Endothelial cell of umbilical vein (primary cell): ENCODE measurements at regions not wholly inside any gene's neighbourhood (a gene's known extent, or its start where the extent isn't known, plus 50 kb on each side); places are given as distances from the start of the nearest gene placed in this dataset.

Experiments
- BruUV-seq: library from RNA; stranded (reverse); fragments of 400-500 nt; replicated peaks from 2 replicates; lab custom pipeline; 2021; lab: Mats Ljungman, UMichigan
- CTCF ChIA-PET: fragments of 300-600, 350-600 bp; sonication (Branson Sonifier 250); formaldehyde crosslinking; loops from one replicate; lab custom pipeline; 2021; ENCODE audit warnings: antibody characterized with exemption, inconsistent platforms; lab: Charles Lee
- POLR2A ChIA-PET: fragments of 300-600, 350-600 bp; sonication (Branson Sonifier 250); formaldehyde crosslinking; loops from one replicate; lab custom pipeline; 2021; ENCODE audit warnings: antibody characterized with exemption, inconsistent platforms; lab: Charles Lee
- DNase-seq: peaks from one replicate; pipeline ENCODE4 v3.0.0-alpha.2; 2011; ENCODE audit warnings: low read depth, low spot score
- FAIRE-seq: peaks from 2 replicates; lab custom pipeline; 2011; peaks lifted over from hg19 to GRCh38; lab: Jason Lieb, UNC
- H2AFZ ChIP-seq: 2 replicates; pipeline ENCODE4 v1.6.0; 2012; ENCODE audit warnings: low read depth, low read length, control low read depth, inconsistent platforms
- H3K27ac ChIP-seq: 2 replicates; pipeline ENCODE4 v1.5.1; 2011; ENCODE audit warnings: low read depth, mild to moderate bottlenecking, control low read depth, low read length, moderate library complexity; ENCODE audit not compliant: insufficient read depth
- H3K27me3 ChIP-seq, 2 experiments: 2 replicates each; pipeline versions ENCODE4 v1.6.0 to v1.6.1; 2011; ENCODE audit warnings: low read length in 2 of 2, mixed read lengths in 1 of 2; ENCODE audit not compliant: control insufficient read depth in 2 of 2, insufficient read depth in 2 of 2
- H3K36me3 ChIP-seq, 2 experiments: 2 replicates in 1 of 2; 3 replicates in 1 of 2; pipeline ENCODE4 v1.5.1; 2011; ENCODE audit warnings: low read length in 2 of 2, mild to moderate bottlenecking in 1 of 2, moderate library complexity in 1 of 2; ENCODE audit not compliant: control insufficient read depth in 2 of 2, insufficient read depth in 2 of 2; ENCODE audit errors: extremely low read depth in 1 of 2
- H3K4me1 ChIP-seq: 3 replicates; pipeline ENCODE4 v1.5.1; 2011; ENCODE audit warnings: mild to moderate bottlenecking, low read length; ENCODE audit not compliant: control insufficient read depth, insufficient read depth; ENCODE audit errors: extremely low read depth
- H3K4me2 ChIP-seq: 2 replicates; pipeline ENCODE4 v1.6.1; 2011; ENCODE audit warnings: low read length, control low read depth, mixed read lengths; ENCODE audit not compliant: insufficient read depth
- H3K4me3 ChIP-seq, 3 experiments: fragments of 200-600 bp in 1 of 3; sonication (generic), shearing (Covaris generic) in 1 of 3; replicated peaks in 1 of 3; 2 replicates each; pipeline ENCODE4 v1.5.1; 2011 to 2016; ENCODE audit warnings: control low read depth in 3 of 3, low read length in 3 of 3, mild to moderate bottlenecking in 2 of 3, inconsistent platforms in 1 of 3, low read depth in 1 of 3, moderate library complexity in 1 of 3; ENCODE audit not compliant: insufficient read depth in 1 of 3
- H3K79me2 ChIP-seq: 2 replicates; pipeline ENCODE4 v1.6.0; 2012; ENCODE audit warnings: low read length, inconsistent platforms; ENCODE audit not compliant: control insufficient read depth, insufficient read depth
- H3K9ac ChIP-seq: replicated peaks from 2 replicates; pipeline ENCODE3; 2011; ENCODE audit warnings: low read length, control low read depth; ENCODE audit not compliant: insufficient read depth; ENCODE audit errors: extremely low read depth
- H3K9me1 ChIP-seq: replicated peaks from 3 replicates; pipeline ENCODE4 v1.6.0; 2011; ENCODE audit warnings: mild to moderate bottlenecking, low read length; ENCODE audit not compliant: control insufficient read depth, insufficient read depth; ENCODE audit errors: extremely low read depth
- H3K9me3 ChIP-seq: replicated peaks from 2 replicates; pipeline ENCODE4 v1.5.1; 2012; ENCODE audit warnings: low read length, inconsistent platforms; ENCODE audit not compliant: control insufficient read depth, insufficient read depth
- H4K20me1 ChIP-seq: replicated peaks from 2 replicates; pipeline ENCODE3; 2011; ENCODE audit warnings: mild to moderate bottlenecking, low read length; ENCODE audit not compliant: control insufficient read depth, insufficient read depth; ENCODE audit errors: extremely low read depth
- EZH2 ChIP-seq: IDR thresholded peaks from 2 replicates; pipeline ENCODE4 v1.6.1; 2012; ENCODE audit warnings: borderline replicate concordance, low read depth, mild to moderate bottlenecking, moderate library complexity, low read length, inconsistent platforms; ENCODE audit not compliant: severe bottlenecking
- FOS ChIP-seq: IDR thresholded peaks from 2 replicates; pipeline ENCODE4 v1.6.1; 2011; ENCODE audit warnings: mild to moderate bottlenecking, low read length, moderate library complexity, borderline replicate concordance; ENCODE audit not compliant: insufficient read depth
- GATA2 ChIP-seq: IDR thresholded peaks from 2 replicates; pipeline ENCODE4 v1.7.0; 2011; ENCODE audit warnings: low read depth, mild to moderate bottlenecking, moderate library complexity, mixed read lengths, low read length; ENCODE audit not compliant: insufficient read length, insufficient read depth
- JUN ChIP-seq: IDR thresholded peaks from 2 replicates; pipeline ENCODE4 v1.6.1; 2011; ENCODE audit warnings: borderline replicate concordance, low read depth; ENCODE audit not compliant: insufficient read length, insufficient read depth
- MYC ChIP-seq: IDR thresholded peaks from one replicate; pipeline ENCODE4 v1.6.1; 2011; ENCODE audit warnings: mild to moderate bottlenecking, low read depth, low read length
- POLR2A ChIP-seq: IDR thresholded peaks from 2 replicates; pipeline ENCODE4 v1.6.1; 2012; ENCODE audit warnings: low read depth, mild to moderate bottlenecking, control low read depth, low read length
- POLR2AphosphoS5 ChIP-seq: IDR thresholded peaks from 2 replicates; pipeline ENCODE4 v1.6.1; 2012; ENCODE audit warnings: low read depth, mild to moderate bottlenecking, control low read depth, low read length, moderate library complexity; ENCODE audit not compliant: insufficient read depth
- dilution Hi-C: fragments of 300-500 bp; cut with MboI; formaldehyde crosslinking; loops from one replicate; pipeline ENCODE4 v1.15.0; 2019; ENCODE audit warnings: low sequenced_read_pairs; ENCODE audit not compliant: extremely low pct_ligation_motif_present
- intact Hi-C: fragments of 100-400 bp; cut with micrococcal nuclease; formaldehyde crosslinking; loops from one replicate; pipeline ENCODE4 v1.10.0; 2022
- TF ChIP-seq, protein P1 (sequence below): IDR thresholded peaks from 2 replicates; pipeline ENCODE4 v1.6.1; 2011; ENCODE audit not compliant: insufficient read depth, insufficient read length
- TF ChIP-seq, protein P2 (sequence below), 2 donors: IDR thresholded peaks; 1 replicate in 1 of 2; 2 replicates in 1 of 2; pipeline ENCODE4 v1.5.1; 2011; ENCODE audit warnings: low read length in 2 of 2, mild to moderate bottlenecking in 2 of 2, moderate library complexity in 2 of 2, control low read depth in 1 of 2, inconsistent platforms in 1 of 2, low read depth in 1 of 2; ENCODE audit not compliant: insufficient read depth in 1 of 2; ENCODE audit errors: extremely low read depth in 1 of 2

DNA sequence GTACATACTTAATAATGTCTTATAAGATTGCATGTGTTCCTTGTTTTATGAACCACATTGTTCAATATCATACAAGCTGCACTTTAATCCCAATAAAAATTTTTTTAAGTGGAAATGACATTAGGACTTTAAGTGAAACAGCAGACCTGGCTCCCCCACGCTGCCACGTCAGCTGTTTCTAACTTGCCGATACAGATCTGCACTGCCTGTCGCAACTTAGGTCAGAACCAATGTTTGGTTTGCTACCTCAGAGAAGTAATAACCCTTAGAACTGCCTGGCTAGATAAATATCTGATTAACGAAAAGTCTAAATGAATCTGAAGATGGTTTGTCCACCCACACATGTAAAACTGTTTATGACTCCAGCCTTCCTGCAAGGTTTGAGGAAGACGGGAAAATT lies 327.5 kb upstream of the DACH1 start:
- Histone ChIP-seq H3K4me3 (no peak overlapping the region), H3K4me2 (peak overlapping the region; percentile 55), H4K20me1 (no peaks in the 10 kb centered on the region), H3K36me3 (no peaks in the 10 kb centered on the region), H2AFZ (peak overlapping the region; percentile 90), H3K27me3 (no peaks in the 10 kb centered on the region), H3K79me2 (no peaks in the 10 kb centered on the region), H3K9ac (no peak overlapping the region), H3K9me1 (no peaks in the 10 kb centered on the region), H3K27ac (no peak overlapping the region), H3K9me3 (no peaks in the 10 kb centered on the region), H3K4me1 (no peaks in the 10 kb centered on the region)
- ChIA-PET CTCF (no interaction called here), POLR2A (no interaction called here)
- intact Hi-C loops = no loop called here
- no TSS peak for BruUV-seq
- TF ChIP-seq FOS (no peak), POLR2AphosphoS5 (no peak), EZH2 (no peak), GATA2 (no peak), MYC (no peak), JUN (no peak), POLR2A (no peak)
- TF ChIP-seq, protein P1, sequence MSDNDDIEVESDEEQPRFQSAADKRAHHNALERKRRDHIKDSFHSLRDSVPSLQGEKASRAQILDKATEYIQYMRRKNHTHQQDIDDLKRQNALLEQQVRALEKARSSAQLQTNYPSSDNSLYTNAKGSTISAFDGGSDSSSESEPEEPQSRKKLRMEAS = no peak
- TF ChIP-seq, protein P2, sequence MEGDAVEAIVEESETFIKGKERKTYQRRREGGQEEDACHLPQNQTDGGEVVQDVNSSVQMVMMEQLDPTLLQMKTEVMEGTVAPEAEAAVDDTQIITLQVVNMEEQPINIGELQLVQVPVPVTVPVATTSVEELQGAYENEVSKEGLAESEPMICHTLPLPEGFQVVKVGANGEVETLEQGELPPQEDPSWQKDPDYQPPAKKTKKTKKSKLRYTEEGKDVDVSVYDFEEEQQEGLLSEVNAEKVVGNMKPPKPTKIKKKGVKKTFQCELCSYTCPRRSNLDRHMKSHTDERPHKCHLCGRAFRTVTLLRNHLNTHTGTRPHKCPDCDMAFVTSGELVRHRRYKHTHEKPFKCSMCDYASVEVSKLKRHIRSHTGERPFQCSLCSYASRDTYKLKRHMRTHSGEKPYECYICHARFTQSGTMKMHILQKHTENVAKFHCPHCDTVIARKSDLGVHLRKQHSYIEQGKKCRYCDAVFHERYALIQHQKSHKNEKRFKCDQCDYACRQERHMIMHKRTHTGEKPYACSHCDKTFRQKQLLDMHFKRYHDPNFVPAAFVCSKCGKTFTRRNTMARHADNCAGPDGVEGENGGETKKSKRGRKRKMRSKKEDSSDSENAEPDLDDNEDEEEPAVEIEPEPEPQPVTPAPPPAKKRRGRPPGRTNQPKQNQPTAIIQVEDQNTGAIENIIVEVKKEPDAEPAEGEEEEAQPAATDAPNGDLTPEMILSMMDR (IDR thresholded peaks at IDR 0.05; ENCODE audit: extremely low read depth in 1 of 2, insufficient read depth in 1 of 2, low read depth in 1 of 2, low read length in 2 of 2) = no peak
- dilution Hi-C loops = no loop called here
- DNase-seq = peak; percentile 43
- FAIRE-seq = no peak
